Esophagus squamous epithelium (tissue), 4 donors: ENCODE measurements at regions not wholly inside any gene's neighbourhood (a gene's known extent, or its start where the extent isn't known, plus 50 kb on each side); places are given as distances from the start of the nearest gene placed in this dataset.

Experiments
- CTCF ChIP-seq, 6 experiments: fragments of 450-650 bp in 4 of 6; fragments of 200-600 bp in 2 of 6; sonication (generic) in 2 of 6; IDR thresholded peaks; one replicate each; pipeline ENCODE4 v1.5.1; 2016 to 2019; ENCODE audit warnings: antibody characterized with exemption in 6 of 6, mild to moderate bottlenecking in 4 of 6, moderate library complexity in 4 of 6
- POLR2A ChIP-seq, 4 donors: fragments of 450-650 bp; IDR thresholded peaks; one replicate each; pipeline ENCODE4 v1.6.1; 2017; ENCODE audit warnings: antibody characterized with exemption in 4 of 4, mild to moderate bottlenecking in 4 of 4, moderate library complexity in 3 of 4

- no peak for TF ChIP-seq POLR2A (IDR thresholded peaks at IDR 0.05)
- TF ChIP-seq CTCF (IDR thresholded peaks at IDR 0.05), result no peak
These were observed 613.1 kb upstream of the HS3ST1 start for GRCh38 chr4:12041828-12042227.
